OCI-LY3 (cell line): ENCODE measurements at regions not wholly inside any gene's neighbourhood (a gene's known extent, or its start where the extent isn't known, plus 50 kb on each side); places are given as distances from the start of the nearest gene placed in this dataset.
"Not testable (repeated sequence)": the region's sequence is repeated elsewhere in the genome, so short reads cannot be mapped to it uniquely, and the experiment has no call there.

Experiments used
- CTCF ChIP-seq: fragments of 200-600, 300-600 bp; sonication (generic); IDR thresholded peaks from 2 replicates; pipeline ENCODE4 v1.5.1; 2014; ENCODE audit warnings: antibody characterized with exemption, low read length, low read depth
- EZH2phosphoT487 ChIP-seq: fragments of 200-600 bp; shearing (Covaris generic); IDR thresholded peaks from 2 replicates; pipeline ENCODE4 v1.6.1; 2018; ENCODE audit warnings: antibody characterized with exemption, mixed run types, low read depth

GRCh38 chr2:132065391-132065790 lies 96.4 kb downstream of the ANKRD30BL start:
- TF ChIP-seq CTCF, EZH2phosphoT487: not testable (repeated sequence)
